NCI-H187 treated with DMSO at 0.1 percent for 48 hours (cell line): ENCODE measurements at regions not wholly inside any gene's neighbourhood (a gene's known extent, or its start where the extent isn't known, plus 50 kb on each side); places are given as distances from the start of the nearest gene placed in this dataset.

ENCODE experiments used
- DNase-seq: peaks from one replicate; lab custom pipeline; 2025; lab: John Stamatoyannopoulos, UW

DNA sequence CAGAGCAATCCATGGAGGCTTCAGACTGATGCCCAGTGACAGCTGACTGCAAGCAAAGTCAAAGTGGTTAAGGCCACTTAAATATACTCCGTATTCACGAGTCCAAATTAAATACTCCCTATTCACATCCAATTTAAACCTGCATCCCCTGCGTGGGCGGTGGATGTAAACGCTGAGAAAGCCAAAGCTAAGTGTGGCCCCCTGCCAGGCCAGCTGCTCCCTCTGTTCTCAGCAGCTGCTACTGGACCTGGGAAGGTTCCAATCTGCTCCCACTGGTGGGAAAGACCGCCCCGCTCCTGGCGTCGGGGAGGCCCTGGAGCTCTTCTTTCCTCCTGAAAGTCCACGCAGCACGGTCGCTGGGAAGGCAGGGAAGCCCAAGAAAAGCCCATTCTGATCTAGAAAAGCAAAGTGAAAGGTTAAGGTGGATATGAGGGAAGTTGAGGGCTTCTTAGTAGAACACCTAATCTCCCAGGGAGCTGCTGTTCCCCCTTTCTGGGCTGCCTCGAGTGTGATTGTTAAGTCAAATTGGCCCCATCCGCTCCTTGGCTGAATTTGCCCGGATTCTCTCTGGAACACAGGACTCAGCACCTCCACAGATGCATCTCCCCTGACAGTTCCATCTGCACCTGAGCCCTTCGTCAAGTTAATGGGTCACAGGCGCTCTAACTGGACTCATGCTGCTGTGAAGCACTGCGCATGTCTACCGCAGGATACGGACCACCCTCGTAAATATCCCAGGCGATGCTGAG is 205.5 kb downstream of the USP12 start:
- DNase-seq, result no peak

DNA sequence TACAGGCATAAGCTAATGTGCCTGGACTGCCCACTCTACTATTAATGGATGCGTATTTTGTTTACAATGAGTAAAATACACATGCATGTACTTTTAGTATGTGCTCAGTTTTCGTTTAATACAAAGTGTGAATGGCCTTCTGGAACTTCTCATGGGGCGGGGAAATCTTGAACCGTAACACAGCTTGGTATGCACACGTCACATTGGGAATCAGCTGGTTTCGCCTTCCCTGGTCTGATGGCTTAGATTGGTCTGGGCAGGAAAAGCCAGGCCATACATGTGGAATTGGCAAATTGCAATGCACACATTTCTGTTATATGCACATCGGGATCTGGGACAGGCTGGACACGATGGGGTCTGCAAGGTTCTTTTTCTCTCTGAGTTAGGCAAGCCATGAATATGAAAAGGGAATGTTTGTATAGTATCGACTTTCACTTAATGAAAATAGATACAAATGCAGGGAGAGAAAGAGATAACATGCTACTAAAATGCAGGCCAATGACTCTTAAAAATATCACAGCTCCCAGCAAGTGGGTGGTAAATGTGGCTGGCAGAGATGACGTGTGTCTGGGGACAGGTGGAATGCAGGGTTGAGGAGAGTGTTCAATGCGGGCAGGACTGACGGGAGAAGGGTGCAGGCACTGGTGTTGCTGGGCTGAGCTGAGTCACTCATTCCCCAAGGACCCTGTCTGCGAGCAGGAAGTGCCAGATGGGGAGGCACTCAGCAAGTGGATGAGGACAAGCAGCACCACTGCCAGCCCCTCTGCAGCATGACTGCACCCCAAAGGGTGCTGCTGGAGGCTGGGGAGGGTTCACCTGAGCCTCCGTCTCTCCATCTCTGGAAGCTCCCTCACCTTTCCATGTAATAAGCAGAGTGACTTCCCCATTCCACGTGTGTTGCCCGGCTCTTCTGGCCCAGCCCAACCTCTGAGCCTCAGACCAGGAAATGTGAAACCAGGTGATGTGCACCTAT is 204.0 kb upstream of the GPR12 start:
- DNase-seq, result no peak

DNA sequence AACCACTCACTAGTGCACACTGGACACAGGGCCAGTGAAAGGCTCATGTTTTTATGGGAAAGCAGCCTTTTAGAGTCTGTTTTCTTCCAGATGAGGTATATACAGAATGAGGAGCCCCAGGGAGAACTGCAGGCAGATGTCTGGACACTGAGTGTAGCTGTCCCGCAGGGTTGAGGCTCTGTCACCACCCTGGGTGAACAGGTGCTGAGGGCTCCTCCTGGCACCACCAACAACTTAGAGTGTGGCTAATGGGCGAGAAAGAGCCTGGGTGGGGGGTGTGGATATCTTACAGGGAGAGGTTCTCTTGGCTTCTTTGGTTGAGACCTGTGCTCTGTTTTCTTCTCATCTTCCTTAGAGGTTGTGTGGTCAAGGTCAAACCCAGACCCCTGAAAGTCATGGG is 202.1 kb upstream of the GPR12 start:
- DNase-seq, result no peak

DNA sequence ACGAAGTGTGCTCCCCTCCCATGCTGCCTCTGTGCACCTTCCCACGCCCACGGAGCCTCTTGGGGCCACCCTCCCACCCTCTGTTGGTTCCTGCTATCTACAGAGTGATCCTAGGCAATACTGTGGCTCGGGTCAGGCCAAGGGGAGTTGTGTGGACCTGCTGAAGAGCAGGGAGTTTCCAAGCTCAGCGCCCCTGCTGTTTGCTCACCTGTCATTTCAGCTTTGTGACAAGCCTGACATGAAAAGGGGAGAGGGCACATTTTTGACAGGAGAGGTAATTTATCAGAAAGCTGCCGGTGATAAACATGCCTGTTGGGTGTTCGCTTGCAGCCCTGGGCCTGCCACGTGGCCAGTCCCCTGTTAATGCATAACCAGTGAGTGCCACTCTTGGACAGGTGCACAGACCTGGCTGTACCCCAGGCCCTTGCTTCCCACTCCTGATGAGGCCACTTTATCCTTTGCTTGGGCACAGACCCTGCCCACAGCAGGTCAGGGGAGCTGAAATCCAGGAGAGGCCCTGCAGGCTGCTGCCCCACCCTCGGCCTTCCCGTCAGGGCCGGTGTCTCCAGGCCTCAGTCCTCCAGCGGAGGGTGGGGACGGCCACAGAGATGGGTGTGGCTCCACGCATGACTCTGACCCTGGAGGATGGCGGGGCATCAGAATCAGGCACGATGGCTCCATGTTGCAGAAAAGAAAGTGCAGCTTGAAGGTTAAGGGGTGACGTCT is 201.5 kb upstream of the GPR12 start:
- no peak for DNase-seq

DNA sequence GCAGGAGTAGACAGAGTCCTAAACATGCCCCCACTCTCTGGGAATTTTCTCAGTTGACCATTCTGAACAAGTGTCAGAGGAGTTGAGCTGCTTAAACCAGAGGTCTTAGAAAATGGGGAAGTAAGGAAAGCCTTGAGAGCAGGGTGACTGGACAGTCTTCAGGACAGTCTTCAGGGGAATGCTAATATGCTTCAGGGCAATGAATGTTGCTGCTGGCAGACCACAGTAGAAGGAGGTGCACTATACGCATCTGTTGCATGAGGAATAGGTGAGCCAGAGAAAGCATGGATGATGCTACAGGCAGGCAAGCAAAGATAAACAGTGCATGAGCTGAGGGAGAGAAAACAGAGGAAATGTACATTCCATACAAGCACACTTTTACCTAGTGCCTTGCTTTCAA is 196.6 kb upstream of the GPR12 start:
- DNase-seq, result no peak

DNA sequence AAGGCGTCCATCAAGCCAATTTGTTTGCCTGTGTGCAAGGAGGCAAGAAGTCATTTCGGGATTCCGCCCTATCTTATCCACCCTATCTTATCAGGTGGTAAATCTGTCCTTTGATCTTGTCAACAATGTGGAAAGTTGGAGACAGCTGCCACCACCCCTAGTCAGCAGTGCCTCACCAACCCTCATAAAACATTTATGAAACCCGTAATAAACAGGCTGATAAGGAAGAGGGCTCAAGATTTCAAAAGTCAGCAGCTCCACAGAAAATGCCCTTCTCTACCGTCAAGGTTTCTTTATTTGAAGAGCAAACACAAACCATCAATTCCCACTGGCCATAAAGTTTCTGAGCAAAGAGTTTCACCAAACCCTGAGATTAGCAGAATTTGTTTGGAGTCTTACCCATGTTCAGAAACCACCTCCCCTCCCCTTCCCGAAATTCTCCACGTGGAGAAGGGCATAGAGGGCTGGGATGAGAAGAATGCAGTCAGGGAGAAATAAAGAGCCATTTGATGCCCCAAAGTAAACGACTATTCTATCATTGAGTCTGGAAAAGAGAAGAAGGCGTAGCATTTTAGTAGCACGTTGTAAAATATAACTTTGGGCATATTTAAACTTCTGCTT is 196.0 kb upstream of the GPR12 start:
- no peak for DNase-seq

DNA sequence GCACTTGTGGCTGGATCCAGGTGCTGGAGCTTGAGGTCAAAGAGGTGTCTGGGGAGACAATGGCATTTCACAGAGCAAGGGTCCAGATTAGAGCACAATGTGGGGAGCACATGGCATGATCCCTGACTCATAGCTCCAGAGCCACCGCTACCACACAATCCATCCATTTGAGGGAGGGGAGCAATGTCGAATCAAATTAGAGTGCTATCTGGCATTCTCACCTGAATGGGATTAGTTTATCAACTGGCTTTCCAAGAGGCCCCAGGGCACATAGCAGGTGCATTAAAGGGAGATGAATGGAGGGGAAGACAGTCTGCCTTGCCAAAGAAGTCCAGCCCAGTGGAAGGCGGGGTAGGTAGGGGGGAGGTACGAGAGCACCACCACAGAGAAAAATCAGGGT is 194.4 kb upstream of the GPR12 start:
- no peak for DNase-seq

DNA sequence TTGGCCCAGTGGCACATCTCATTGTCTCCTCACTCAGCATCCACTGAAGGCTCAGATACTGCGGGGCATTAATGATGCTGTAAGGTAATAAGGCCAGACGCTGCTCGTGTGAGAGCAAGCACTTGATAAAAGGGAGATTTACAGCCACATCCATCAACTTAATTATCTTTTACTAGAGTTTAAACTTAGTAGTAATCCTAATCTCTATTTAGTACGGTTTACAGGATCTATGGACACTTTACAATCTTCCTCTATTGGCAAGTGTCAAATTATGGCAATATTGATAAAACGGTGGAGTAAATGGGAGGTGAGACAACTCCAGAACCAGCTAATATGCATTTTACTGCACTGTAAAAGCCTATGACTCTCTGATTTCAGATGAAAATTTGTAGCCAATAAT is 192.7 kb upstream of the GPR12 start:
- no peak for DNase-seq

DNA sequence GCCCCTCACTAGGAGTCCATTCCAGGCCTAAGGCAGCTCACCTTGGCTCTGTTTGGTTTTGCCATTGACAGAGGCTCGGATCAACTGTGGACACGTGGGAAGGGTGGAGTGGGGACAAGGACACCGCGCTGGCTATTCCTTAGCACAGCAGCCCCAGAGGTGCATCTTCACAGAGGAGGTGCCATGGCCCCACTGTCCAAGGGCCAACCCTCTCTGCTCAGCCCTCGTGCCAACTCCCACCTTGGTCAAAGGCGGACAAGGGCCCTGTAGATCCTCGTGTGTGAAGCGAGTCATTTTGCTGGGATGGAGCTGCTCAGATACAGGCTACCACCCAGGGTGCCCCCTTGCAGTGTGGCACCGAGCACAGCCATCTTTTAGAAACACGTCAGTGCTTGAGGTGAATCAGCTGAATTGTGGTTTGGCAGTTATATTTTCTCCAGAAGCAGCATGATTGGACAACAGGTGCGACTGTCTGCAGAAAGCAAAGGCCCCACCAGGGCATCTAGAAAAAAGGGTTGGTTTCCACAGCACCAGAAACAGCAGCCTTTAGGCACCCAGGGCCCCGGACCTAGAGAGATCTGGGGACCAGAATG is 192.1 kb upstream of the GPR12 start:
- DNase-seq, result no peak

DNA sequence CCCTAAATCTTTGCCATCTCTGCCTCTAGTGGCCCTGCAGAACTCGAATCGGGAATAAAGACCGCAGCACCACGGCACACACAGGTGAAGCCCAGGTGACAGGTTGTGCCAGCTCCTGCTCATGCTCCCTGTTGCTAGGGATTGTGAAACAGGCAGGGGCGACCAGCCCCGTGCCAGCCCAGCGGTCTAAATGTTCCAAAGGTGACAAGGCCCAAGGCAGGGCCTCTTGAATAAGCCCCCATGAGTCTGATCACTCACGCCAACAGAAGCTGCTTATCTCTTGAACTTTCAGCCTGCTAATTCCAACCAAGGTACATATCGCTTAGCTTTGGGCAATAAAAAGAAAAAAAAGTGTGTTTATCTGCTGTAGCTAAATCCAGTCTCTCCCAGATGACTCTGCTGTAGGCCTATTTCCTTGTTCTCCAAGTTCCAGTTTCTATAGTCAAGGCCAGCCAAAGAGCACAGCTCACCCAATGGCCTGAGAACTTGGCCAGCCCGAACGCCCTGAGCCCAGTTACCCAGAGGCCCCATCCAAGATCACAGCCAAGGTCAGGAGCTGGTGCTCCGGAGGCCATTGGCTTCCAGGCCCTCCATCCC is 191.1 kb upstream of the GPR12 start:
- DNase-seq, result no peak

DNA sequence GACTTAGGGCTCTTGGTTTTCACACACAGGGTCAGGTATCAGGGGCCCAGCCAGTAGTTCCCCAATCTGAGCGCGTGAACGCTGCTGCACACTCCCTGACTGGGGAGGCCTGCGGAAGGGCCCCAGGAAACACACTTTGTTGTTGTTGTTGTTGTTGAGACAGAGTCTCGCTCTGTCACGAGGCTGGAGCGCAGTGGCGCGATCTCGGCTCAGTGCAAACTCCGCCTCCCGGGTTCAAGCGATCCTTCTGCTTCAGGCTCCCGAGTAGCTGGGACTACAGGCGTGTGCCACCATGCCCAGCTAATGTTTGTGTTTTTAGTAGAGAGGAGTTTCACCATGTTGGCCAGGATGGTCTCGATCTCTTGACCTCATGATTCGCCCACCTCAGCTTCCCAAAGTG is 190.4 kb upstream of the GPR12 start:
- no peak for DNase-seq

DNA sequence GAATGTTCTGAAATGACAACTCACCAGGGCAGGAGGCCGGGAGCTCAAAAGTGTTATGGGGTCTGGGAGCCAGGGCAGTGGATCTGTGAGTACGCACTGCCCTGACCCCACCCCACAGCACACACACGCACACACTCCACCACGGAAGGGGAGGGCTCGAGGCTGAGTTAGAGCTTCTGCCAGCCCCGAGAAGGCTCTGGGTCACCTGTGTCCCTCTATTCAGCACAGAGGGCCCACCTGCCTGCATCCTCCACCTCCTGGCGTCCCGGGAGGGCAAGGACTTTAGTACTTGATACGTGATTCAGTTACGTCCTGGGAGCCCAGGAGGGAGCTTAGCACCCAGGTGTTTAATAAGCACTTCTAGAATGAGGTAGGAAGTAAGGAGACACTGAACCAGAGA is 190.0 kb upstream of the GPR12 start:
- no peak for DNase-seq

DNA sequence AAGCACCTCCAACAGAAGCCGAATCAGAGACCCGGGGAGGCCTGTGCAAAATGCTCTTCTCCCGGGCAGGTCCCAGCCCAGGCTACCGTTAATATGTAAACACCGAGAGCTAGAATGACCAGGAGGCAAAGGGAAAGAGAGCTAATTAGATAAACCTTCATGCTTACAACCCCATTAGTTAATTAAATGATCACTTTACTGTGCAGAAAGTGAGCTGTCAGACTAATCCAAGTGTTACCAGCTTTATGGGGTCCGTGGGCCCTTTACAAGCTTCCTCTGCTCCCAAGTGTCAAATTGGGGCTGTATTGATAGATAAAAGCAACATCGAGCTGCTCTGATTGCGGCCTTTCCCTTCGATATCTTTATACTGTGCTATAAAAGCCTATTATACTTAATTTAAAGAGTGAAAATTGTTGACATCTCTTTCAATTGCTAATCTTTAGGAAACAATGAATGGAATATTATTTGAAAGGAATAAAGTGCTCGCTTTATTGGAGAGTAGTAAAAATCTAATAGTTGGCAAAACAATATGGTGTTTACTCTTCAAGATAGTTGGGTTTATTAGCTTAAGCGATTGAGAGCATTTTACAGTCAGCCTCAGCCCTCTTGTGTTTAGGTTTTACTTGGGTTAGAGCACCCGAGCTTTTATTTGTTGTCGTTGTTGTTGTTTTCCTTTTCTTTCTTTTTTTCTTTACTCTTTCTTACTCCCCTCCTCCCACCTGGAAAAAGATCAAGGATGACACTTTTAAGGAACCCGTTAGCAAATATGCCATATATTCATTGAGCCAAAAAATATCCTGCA is 189.3 kb upstream of the GPR12 start:
- DNase-seq, result no peak

DNA sequence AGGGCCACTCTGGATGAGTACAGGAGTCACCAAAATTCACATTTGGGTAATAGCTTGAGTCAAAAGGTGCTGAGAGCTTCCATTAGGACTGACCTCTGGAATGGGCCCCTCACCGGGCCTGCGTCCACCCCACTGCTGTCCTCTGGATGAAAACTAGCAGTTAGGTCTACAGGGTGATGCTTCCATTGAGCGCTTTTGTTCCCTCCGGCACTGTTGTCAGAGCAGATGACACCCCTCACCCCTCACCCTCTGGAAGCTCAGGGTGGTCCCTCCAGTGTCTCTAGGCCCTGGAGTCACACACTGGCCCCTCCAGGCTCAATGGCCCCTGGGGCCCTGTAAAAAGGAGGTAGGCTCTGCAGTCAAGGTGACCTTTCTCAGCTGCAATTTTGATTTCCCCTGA is 187.8 kb upstream of the GPR12 start:
- no peak for DNase-seq

DNA sequence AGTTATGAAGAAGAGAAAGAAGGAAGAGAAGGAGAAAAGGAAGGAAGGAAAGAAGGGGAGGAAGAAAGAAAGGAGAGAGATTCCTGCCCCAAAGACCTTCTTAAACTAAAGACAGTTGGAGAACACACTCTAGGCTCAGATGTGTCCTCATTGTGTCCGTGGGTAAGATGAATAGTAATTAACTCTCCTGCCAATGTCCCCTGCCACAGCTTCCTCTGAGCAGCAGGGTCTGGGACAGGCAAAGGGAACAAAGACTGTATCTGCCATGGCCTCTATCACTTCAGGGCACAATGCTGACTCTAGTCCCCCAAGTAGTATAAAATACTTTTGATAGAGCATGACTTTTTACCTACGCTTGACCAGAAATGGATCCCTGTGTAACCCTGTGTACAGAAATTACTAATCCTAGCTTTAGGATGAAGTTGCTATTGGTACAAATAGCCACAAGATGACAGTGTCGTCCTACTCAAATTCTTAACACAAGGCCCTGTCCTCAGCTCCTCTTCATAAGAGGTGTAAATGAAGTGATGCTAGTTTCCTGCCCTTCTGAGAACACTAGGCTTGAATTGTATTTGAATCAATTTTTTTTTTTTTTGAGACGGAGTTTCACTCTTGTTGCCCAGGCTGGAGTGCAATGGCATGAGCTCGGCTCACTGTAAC is 186.2 kb upstream of the GPR12 start:
- DNase-seq, result no peak

DNA sequence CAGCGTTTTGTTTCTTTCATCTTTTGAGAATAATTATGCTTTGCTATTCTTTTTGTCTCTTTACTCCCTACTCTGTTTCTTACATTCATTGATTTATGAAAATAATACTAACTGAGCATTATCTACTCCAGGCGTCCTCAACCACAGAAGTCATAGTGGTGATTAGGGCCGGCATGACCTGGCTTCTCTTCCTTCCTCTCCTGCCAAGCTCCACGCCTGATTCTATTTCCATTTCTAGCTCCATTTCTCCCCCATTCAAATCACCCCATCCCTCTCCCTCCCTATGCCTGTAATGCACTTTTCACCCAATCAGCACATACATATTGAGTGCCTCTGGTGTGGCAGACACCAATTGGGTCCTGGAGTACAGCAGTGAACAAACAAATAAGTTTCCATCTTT is 183.2 kb upstream of the GPR12 start:
- DNase-seq, result no peak

DNA sequence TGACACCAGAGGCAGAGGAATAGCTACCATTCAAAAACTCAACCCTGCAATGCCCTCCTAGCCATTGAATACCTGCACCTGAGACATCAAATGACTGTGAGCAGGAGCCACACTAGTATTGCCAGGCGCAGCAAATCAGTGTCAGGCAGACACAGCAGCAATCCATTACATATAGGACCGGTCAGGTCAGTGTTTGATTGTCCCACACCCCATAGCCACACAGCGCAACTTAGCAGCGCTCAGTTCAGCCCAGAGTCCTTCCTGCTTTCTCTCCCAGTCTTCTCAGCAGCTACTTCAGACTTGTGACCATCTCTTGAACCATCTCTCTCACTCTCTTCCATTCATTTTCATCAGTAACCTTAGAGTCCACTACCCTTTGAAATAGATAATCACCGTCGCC is 181.6 kb upstream of the GPR12 start:
- no peak for DNase-seq

DNA sequence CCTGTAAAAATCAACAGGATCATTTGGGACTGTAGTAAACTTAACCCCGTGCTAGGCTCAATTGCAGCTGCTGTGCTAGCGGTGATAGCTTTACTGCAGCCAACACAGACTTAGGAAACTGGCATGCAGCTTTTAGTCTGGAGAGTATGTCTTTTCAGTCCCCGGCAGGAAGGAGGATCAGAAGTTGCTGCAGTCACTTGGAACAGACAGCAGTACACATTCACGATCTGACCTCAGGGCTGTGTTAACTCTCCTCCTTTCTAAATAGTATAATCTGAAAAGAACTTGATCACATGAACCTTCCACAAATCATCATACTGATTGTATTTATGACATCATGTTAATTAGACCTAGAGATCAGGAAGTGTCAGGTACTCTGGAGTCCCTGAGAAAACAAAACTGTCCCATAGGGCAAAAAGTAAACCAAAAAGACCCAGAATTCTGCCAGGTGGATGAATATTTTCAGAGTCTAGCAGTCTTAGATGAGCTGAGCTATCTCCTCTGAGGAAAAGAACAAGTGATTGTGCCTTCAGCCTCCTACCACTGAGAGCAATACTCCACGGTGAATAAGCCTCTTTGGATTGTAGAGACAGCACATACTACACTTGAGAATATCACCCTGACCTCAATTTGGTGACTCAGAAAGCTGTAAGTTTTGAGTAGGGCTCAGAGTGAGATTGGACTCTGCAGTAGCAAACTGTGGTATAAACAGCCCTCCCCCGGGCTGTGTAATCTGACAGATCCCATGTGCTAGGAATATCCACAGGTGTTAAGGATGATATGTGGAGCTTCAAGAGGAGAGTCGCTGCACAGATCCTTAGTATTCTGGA is 181.0 kb upstream of the GPR12 start:
- DNase-seq, result no peak

DNA sequence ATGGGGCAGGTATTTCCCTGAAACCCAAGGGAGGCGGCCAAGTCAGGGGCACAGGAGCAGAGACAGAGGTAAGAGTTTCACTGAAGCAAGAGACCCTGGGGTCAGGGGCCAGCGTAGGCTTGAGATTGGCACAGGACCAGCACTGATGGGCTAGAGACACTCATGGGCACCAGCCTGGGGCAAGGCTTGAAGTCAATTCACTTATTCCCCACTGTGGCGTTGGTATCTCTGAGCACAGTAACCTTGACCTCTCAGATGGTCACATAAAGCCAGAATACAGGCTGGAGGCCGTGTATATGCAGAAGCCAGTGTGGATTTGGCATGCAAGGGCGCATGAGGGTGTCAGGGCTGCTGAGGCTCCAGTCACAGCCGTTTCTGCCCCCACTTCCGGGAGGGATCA is 173.5 kb upstream of the GPR12 start:
- no peak for DNase-seq
